C4-2B (cell line): ENCODE measurements at regions not wholly inside any gene's neighbourhood (a gene's known extent, or its start where the extent isn't known, plus 50 kb on each side); places are given as distances from the start of the nearest gene placed in this dataset.

Experiments
- CTCF ChIP-seq: fragments of 450-650 bp; conservative IDR thresholded peaks from 2 replicates; pipeline ENCODE4 v1.5.1; 2017; ENCODE audit warnings: mild to moderate bottlenecking
- ZFX ChIP-seq: fragments of 450-650 bp; IDR thresholded peaks from 2 replicates; pipeline ENCODE4 v1.6.1; 2017

- TF ChIP-seq CTCF: no peak
- no peak for TF ChIP-seq ZFX
Measured at GRCh38 chr22:48588878-48589450, 1238.7 kb downstream of the BRD1 start.
